RWPE2 (cell line): ENCODE measurements at regions not wholly inside any gene's neighbourhood (a gene's known extent, or its start where the extent isn't known, plus 50 kb on each side); places are given as distances from the start of the nearest gene placed in this dataset.

Source experiments
- ATAC-seq: fragments of 200-7000 bp; cut with Tn5 transposase; 3 replicates; pipeline ENCODE4 v1.9.1; 2021; ENCODE audit warnings: low read depth
- DNase-seq: peaks from one replicate; pipeline ENCODE4 v3.0.0-alpha.2; 2020; ENCODE audit warnings: low spot score
- H3K27ac ChIP-seq: fragments of 450-650 bp; 2 replicates; pipeline ENCODE4 v1.5.1; 2017; ENCODE audit warnings: mild to moderate bottlenecking; ENCODE audit not compliant: poor library complexity, severe bottlenecking
- H3K27me3 ChIP-seq: fragments of 250-450 bp; sonication (Bioruptor Pico); 2 replicates; pipeline ENCODE4 v1.5.1; 2021; ENCODE audit warnings: mild to moderate bottlenecking, moderate library complexity; ENCODE audit not compliant: insufficient read depth, poor library complexity, severe bottlenecking
- H3K36me3 ChIP-seq: fragments of 250-450 bp; sonication (Bioruptor Pico); 2 replicates; pipeline ENCODE4 v1.5.1; 2020; ENCODE audit warnings: low read depth, mild to moderate bottlenecking, moderate library complexity
- H3K4me1 ChIP-seq: fragments of 250-450 bp; sonication (Bioruptor Pico); 2 replicates; pipeline ENCODE4 v1.5.1; 2021; ENCODE audit warnings: mild to moderate bottlenecking, moderate library complexity; ENCODE audit not compliant: insufficient read depth, poor library complexity, severe bottlenecking
- H3K4me3 ChIP-seq: fragments of 250-450 bp; sonication (Bioruptor Pico); 2 replicates; pipeline ENCODE4 v1.5.1; 2021; ENCODE audit warnings: mild to moderate bottlenecking, moderate library complexity; ENCODE audit not compliant: severe bottlenecking
- H3K9me3 ChIP-seq: fragments of 250-450 bp; sonication (Bioruptor Pico); 2 replicates; pipeline ENCODE4 v1.5.1; 2021; ENCODE audit warnings: mild to moderate bottlenecking, moderate library complexity; ENCODE audit not compliant: severe bottlenecking
- TF ChIP-seq, protein P1 (sequence below): fragments of 450-650 bp; IDR thresholded peaks from one replicate; pipeline ENCODE4 v1.5.1; 2017; ENCODE audit warnings: mild to moderate bottlenecking, moderate library complexity; ENCODE audit not compliant: poor library complexity, severe bottlenecking

DNA sequence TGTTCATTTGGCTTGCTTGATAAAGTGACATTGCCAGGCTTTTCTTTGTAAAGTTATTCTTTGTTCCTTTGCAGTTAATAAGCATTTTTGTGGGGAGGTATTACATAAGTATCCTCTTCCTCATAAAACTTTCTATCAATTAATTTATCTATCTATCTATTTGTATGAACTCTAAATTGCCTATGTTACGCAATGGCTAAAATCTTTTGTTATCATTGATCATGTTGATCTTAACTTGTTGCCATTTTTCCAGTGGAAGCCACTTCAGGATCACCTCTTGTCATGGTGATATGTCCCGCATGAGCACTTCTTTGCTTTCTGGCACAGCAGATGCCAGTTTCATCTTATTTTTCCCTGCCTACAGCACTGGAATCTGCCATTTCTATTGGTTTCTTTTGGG, 436.7 kb upstream of the KIF2A start:
- H3K9me3 ChIP-seq, result peaks cover 3% of the 10 kb centered on the region
- H3K27ac ChIP-seq, result no peak overlapping the region
- peaks cover 6% of the 10 kb centered on the region for H3K4me1 ChIP-seq
- H3K4me3 ChIP-seq, result no peak overlapping the region
- ATAC-seq, result no peak
- no peak for DNase-seq
- TF ChIP-seq, protein P1, sequence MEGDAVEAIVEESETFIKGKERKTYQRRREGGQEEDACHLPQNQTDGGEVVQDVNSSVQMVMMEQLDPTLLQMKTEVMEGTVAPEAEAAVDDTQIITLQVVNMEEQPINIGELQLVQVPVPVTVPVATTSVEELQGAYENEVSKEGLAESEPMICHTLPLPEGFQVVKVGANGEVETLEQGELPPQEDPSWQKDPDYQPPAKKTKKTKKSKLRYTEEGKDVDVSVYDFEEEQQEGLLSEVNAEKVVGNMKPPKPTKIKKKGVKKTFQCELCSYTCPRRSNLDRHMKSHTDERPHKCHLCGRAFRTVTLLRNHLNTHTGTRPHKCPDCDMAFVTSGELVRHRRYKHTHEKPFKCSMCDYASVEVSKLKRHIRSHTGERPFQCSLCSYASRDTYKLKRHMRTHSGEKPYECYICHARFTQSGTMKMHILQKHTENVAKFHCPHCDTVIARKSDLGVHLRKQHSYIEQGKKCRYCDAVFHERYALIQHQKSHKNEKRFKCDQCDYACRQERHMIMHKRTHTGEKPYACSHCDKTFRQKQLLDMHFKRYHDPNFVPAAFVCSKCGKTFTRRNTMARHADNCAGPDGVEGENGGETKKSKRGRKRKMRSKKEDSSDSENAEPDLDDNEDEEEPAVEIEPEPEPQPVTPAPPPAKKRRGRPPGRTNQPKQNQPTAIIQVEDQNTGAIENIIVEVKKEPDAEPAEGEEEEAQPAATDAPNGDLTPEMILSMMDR, result no peak
- H3K27me3 ChIP-seq, result no peaks in the 10 kb centered on the region
- H3K36me3 ChIP-seq, result no peaks in the 10 kb centered on the region

GRCh38 chr5:61878471-61878870, 427.5 kb upstream of the KIF2A start:
- H3K27ac ChIP-seq, result no peak overlapping the region
- H3K36me3 ChIP-seq, result no peaks in the 10 kb centered on the region
- TF ChIP-seq, protein P1, result no peak
- no peak for DNase-seq
- H3K4me1 ChIP-seq, result peaks cover 4% of the 10 kb centered on the region
- H3K4me3 ChIP-seq, result no peak overlapping the region
- no peak for ATAC-seq
- no peaks in the 10 kb centered on the region for H3K9me3 ChIP-seq
- H3K27me3 ChIP-seq, result no peaks in the 10 kb centered on the region

GRCh38 chr5:61881821-61882487, 424.1 kb upstream of the KIF2A start:
- ATAC-seq (peak; percentile 80), DNase-seq (no peak)
- Histone ChIP-seq H3K36me3 (no peaks in the 10 kb centered on the region), H3K27ac (no peak overlapping the region), H3K4me1 (peaks cover 4% of the 10 kb centered on the region), H3K9me3 (no peaks in the 10 kb centered on the region), H3K4me3 (no peak overlapping the region), H3K27me3 (no peaks in the 10 kb centered on the region)
- TF ChIP-seq, protein P1, result no peak

DNA sequence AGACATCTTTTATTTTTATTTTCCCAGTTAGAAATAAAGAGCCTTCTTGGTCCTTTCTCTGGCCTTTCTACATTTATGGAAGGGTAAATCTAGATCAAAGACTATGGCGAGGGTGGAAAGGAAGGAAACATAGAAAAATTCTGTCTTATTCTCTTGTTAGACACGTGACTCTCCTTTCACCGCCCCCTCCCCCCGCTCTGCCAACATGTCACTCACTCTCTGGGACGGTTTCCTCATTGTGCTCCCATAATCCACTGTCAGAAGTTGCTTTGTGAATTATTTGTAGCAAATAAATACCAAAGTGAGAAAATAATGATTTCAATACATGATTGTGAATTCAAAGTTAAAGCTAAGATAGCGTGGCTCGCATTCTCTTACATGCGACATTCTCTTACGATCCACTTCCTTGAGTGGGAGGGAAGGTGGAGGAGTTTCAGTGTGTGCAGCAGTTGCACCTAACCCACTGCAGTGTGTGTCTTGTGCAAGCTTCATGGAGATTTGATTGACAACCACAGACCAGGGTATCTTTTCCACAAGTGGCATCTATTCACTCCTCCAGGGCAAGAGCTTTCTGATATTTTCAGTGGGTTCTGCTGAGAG, 423.0 kb upstream of the KIF2A start:
- no peak for DNase-seq
- TF ChIP-seq, protein P1, result no peak
- no peak overlapping the region for H3K27ac ChIP-seq
- no peak for ATAC-seq
- no peaks in the 10 kb centered on the region for H3K9me3 ChIP-seq
- peaks cover 4% of the 10 kb centered on the region for H3K4me1 ChIP-seq
- H3K36me3 ChIP-seq, result no peaks in the 10 kb centered on the region
- H3K27me3 ChIP-seq, result no peaks in the 10 kb centered on the region
- H3K4me3 ChIP-seq, result no peak overlapping the region

GRCh38 chr5:61884252-61884855, 421.7 kb upstream of the KIF2A start:
- ATAC-seq (no peak), DNase-seq (no peak)
- Histone ChIP-seq H3K27ac (no peak overlapping the region), H3K36me3 (no peaks in the 10 kb centered on the region), H3K4me1 (peaks cover 4% of the 10 kb centered on the region), H3K9me3 (no peaks in the 10 kb centered on the region), H3K4me3 (no peak overlapping the region), H3K27me3 (no peaks in the 10 kb centered on the region)
- TF ChIP-seq, protein P1, result no peak
